AG09319 (cell line): ENCODE measurements at regions not wholly inside any gene's neighbourhood (a gene's known extent, or its start where the extent isn't known, plus 50 kb on each side); places are given as distances from the start of the nearest gene placed in this dataset.

Source experiments
- DNase-seq: peaks from one replicate; pipeline ENCODE4 v3.0.0-alpha.2; 2010; ENCODE audit warnings: low read depth; ENCODE audit errors: extremely low read depth
- CTCF ChIP-seq: IDR thresholded peaks from 2 replicates; pipeline ENCODE4 v1.5.1; 2011; ENCODE audit warnings: low read depth, mild to moderate bottlenecking, inconsistent platforms, low read length, moderate library complexity

GRCh38 chr18:37666991-37667390 is 101.4 kb upstream of the CELF4 start:
- no peak for DNase-seq
- TF ChIP-seq CTCF, result no peak

GRCh38 chr18:37666451-37666850 is 100.9 kb upstream of the CELF4 start:
- no peak for DNase-seq
- no peak for TF ChIP-seq CTCF

- TF ChIP-seq CTCF, result no peak
- DNase-seq, result no peak
Observed at GRCh38 chr18:37665346-37665745, 99.7 kb upstream of the CELF4 start.

GRCh38 chr18:37663446-37663845 is 97.8 kb upstream of the CELF4 start:
- no peak for TF ChIP-seq CTCF
- DNase-seq, result no peak

GRCh38 chr18:37662546-37663339 is 97.1 kb upstream of the CELF4 start:
- no peak for DNase-seq
- TF ChIP-seq CTCF, result no peak

- TF ChIP-seq CTCF, result no peak
- DNase-seq, result no peak
Observed at GRCh38 chr18:37662099-37662498, 96.5 kb upstream of the CELF4 start.

- DNase-seq, result no peak
- no peak for TF ChIP-seq CTCF
Observed at GRCh38 chr18:37661478-37661877, 95.9 kb upstream of the CELF4 start.
